ENCODE measurements at regions not wholly inside any gene's neighbourhood (a gene's known extent, or its start where the extent isn't known, plus 50 kb on each side); places are given as distances from the start of the nearest gene placed in this dataset.
"Not testable (repeated sequence)": the region's sequence is repeated elsewhere in the genome, so short reads cannot be mapped to it uniquely, and the experiment has no call there.

- H3K9me3 ChIP-seq (ENCODE audit: control insufficient read depth in 2 of 2, insufficient read depth in 1 of 2, low read length in 1 of 2); H3K4me1 ChIP-seq (ENCODE audit: control insufficient read depth in 2 of 2, insufficient read depth in 2 of 2, low read length in 2 of 2); H3K36me3 ChIP-seq (ENCODE audit: control insufficient read depth in 2 of 2, insufficient read depth in 2 of 2, low read length in 1 of 2); H3K4me3 ChIP-seq (ENCODE audit: low read length in 2 of 2); H3K27me3 ChIP-seq (ENCODE audit: control insufficient read depth in 2 of 2, insufficient read depth in 1 of 2, low read length in 1 of 2); DNase-seq (ENCODE audit: low read depth in 6 of 9, low spot score in 9 of 9); H3K27ac ChIP-seq (ENCODE audit: low read depth in 1 of 2, low read length in 1 of 2): not testable (repeated sequence)
- WGBS, result 89% methylated on average over 3 of the region's 3 CpGs
Observed at GRCh38 chr11:96488911-96489310, 99.1 kb downstream of the JRKL start.

GRCh38 chr11:96500440-96500839 lies 110.6 kb downstream of the JRKL start:
- Histone ChIP-seq H3K36me3 (ENCODE audit: control insufficient read depth in 2 of 2, insufficient read depth in 2 of 2, low read length in 1 of 2) (no peaks in the 10 kb centered on the region), H3K4me1 (ENCODE audit: control insufficient read depth in 2 of 2, insufficient read depth in 2 of 2, low read length in 2 of 2) (no peaks in the 10 kb centered on the region), H3K27ac (ENCODE audit: low read depth in 1 of 2, low read length in 1 of 2) (no peak overlapping the region), H3K4me3 (ENCODE audit: low read length in 2 of 2) (no peak overlapping the region), H3K9me3 (ENCODE audit: control insufficient read depth in 2 of 2, insufficient read depth in 1 of 2, low read length in 1 of 2) (peaks cover 0 to 9% of the 10 kb centered on the region in 2 donors), H3K27me3 (ENCODE audit: control insufficient read depth in 2 of 2, insufficient read depth in 1 of 2, low read length in 1 of 2) (no peaks in the 10 kb centered on the region)
- WGBS, result 86% methylated on average over 3 of the region's 3 CpGs
- DNase-seq (ENCODE audit: low read depth in 6 of 9, low spot score in 9 of 9), result no peak

- no peak for DNase-seq (ENCODE audit: low read depth in 6 of 9, low spot score in 9 of 9)
- H3K36me3 ChIP-seq (ENCODE audit: control insufficient read depth in 2 of 2, insufficient read depth in 2 of 2, low read length in 1 of 2), result no peaks in the 10 kb centered on the region
- H3K27ac ChIP-seq (ENCODE audit: low read depth in 1 of 2, low read length in 1 of 2), result no peak overlapping the region
- H3K4me1 ChIP-seq (ENCODE audit: control insufficient read depth in 2 of 2, insufficient read depth in 2 of 2, low read length in 2 of 2), result no peaks in the 10 kb centered on the region
- H3K27me3 ChIP-seq (ENCODE audit: control insufficient read depth in 2 of 2, insufficient read depth in 1 of 2, low read length in 1 of 2), result no peaks in the 10 kb centered on the region
- WGBS, result 98% methylated on average over 1 of the region's 1 CpG
- no peaks in the 10 kb centered on the region for H3K9me3 ChIP-seq (ENCODE audit: control insufficient read depth in 2 of 2, insufficient read depth in 1 of 2, low read length in 1 of 2)
- no peak overlapping the region for H3K4me3 ChIP-seq (ENCODE audit: low read length in 2 of 2)
Observed at GRCh38 chr11:96506041-96506440, 116.2 kb downstream of the JRKL start.

GRCh38 chr11:96506953-96507354 lies 117.1 kb downstream of the JRKL start:
- Histone ChIP-seq H3K4me1 (ENCODE audit: control insufficient read depth in 2 of 2, insufficient read depth in 2 of 2, low read length in 2 of 2) (no peaks in the 10 kb centered on the region), H3K9me3 (ENCODE audit: control insufficient read depth in 2 of 2, insufficient read depth in 1 of 2, low read length in 1 of 2) (no peaks in the 10 kb centered on the region), H3K27me3 (ENCODE audit: control insufficient read depth in 2 of 2, insufficient read depth in 1 of 2, low read length in 1 of 2) (no peaks in the 10 kb centered on the region), H3K27ac (ENCODE audit: low read depth in 1 of 2, low read length in 1 of 2) (no peak overlapping the region), H3K4me3 (ENCODE audit: low read length in 2 of 2) (no peak overlapping the region), H3K36me3 (ENCODE audit: control insufficient read depth in 2 of 2, insufficient read depth in 2 of 2, low read length in 1 of 2) (no peaks in the 10 kb centered on the region)
- DNase-seq (ENCODE audit: low read depth in 6 of 9, low spot score in 9 of 9), result no peak
- 95% methylated on average over 8 of the region's 8 CpGs for WGBS

- Histone ChIP-seq H3K36me3 (ENCODE audit: control insufficient read depth in 2 of 2, insufficient read depth in 2 of 2, low read length in 1 of 2) (no peaks in the 10 kb centered on the region), H3K4me3 (ENCODE audit: low read length in 2 of 2) (no peak overlapping the region), H3K27me3 (ENCODE audit: control insufficient read depth in 2 of 2, insufficient read depth in 1 of 2, low read length in 1 of 2) (no peaks in the 10 kb centered on the region), H3K4me1 (ENCODE audit: control insufficient read depth in 2 of 2, insufficient read depth in 2 of 2, low read length in 2 of 2) (no peaks in the 10 kb centered on the region), H3K9me3 (ENCODE audit: control insufficient read depth in 2 of 2, insufficient read depth in 1 of 2, low read length in 1 of 2) (no peaks in the 10 kb centered on the region), H3K27ac (ENCODE audit: low read depth in 1 of 2, low read length in 1 of 2) (no peak overlapping the region)
- over 99% methylated on average over 2 of the region's 2 CpGs for WGBS
- DNase-seq (ENCODE audit: low read depth in 6 of 9, low spot score in 9 of 9), result no peak
Observed at GRCh38 chr11:96508861-96509260, 119.0 kb downstream of the JRKL start.

- H3K36me3 ChIP-seq (ENCODE audit: control insufficient read depth in 2 of 2, insufficient read depth in 2 of 2, low read length in 1 of 2), result no peaks in the 10 kb centered on the region
- DNase-seq (ENCODE audit: low read depth in 6 of 9, low spot score in 9 of 9), result no peak
- no peak overlapping the region for H3K27ac ChIP-seq (ENCODE audit: low read depth in 1 of 2, low read length in 1 of 2)
- no peaks in the 10 kb centered on the region for H3K4me1 ChIP-seq (ENCODE audit: control insufficient read depth in 2 of 2, insufficient read depth in 2 of 2, low read length in 2 of 2)
- H3K9me3 ChIP-seq (ENCODE audit: control insufficient read depth in 2 of 2, insufficient read depth in 1 of 2, low read length in 1 of 2), result no peaks in the 10 kb centered on the region
- no peak overlapping the region for H3K4me3 ChIP-seq (ENCODE audit: low read length in 2 of 2)
- no peaks in the 10 kb centered on the region for H3K27me3 ChIP-seq (ENCODE audit: control insufficient read depth in 2 of 2, insufficient read depth in 1 of 2, low read length in 1 of 2)
Observed at GRCh38 chr11:96520939-96521338, 131.1 kb downstream of the JRKL start.

GRCh38 chr11:96523656-96524055 lies 133.8 kb downstream of the JRKL start:
- Histone ChIP-seq H3K36me3 (ENCODE audit: control insufficient read depth in 2 of 2, insufficient read depth in 2 of 2, low read length in 1 of 2) (no peaks in the 10 kb centered on the region), H3K27me3 (ENCODE audit: control insufficient read depth in 2 of 2, insufficient read depth in 1 of 2, low read length in 1 of 2) (no peaks in the 10 kb centered on the region), H3K4me1 (ENCODE audit: control insufficient read depth in 2 of 2, insufficient read depth in 2 of 2, low read length in 2 of 2) (no peaks in the 10 kb centered on the region), H3K9me3 (ENCODE audit: control insufficient read depth in 2 of 2, insufficient read depth in 1 of 2, low read length in 1 of 2) (no peaks in the 10 kb centered on the region), H3K4me3 (ENCODE audit: low read length in 2 of 2) (no peak overlapping the region), H3K27ac (ENCODE audit: low read depth in 1 of 2, low read length in 1 of 2) (no peak overlapping the region)
- no peak for DNase-seq (ENCODE audit: low read depth in 6 of 9, low spot score in 9 of 9)
- 92% methylated on average over 2 of the region's 2 CpGs for WGBS

- WGBS, result 90% methylated on average over 1 of the region's 1 CpG
- no peak for DNase-seq (ENCODE audit: low read depth in 6 of 9, low spot score in 9 of 9)
- no peak overlapping the region for H3K27ac ChIP-seq (ENCODE audit: low read depth in 1 of 2, low read length in 1 of 2)
- H3K4me1 ChIP-seq (ENCODE audit: control insufficient read depth in 2 of 2, insufficient read depth in 2 of 2, low read length in 2 of 2), result no peaks in the 10 kb centered on the region
- H3K36me3 ChIP-seq (ENCODE audit: control insufficient read depth in 2 of 2, insufficient read depth in 2 of 2, low read length in 1 of 2), result no peaks in the 10 kb centered on the region
- no peaks in the 10 kb centered on the region for H3K27me3 ChIP-seq (ENCODE audit: control insufficient read depth in 2 of 2, insufficient read depth in 1 of 2, low read length in 1 of 2)
- H3K4me3 ChIP-seq (ENCODE audit: low read length in 2 of 2), result no peak overlapping the region
- H3K9me3 ChIP-seq (ENCODE audit: control insufficient read depth in 2 of 2, insufficient read depth in 1 of 2, low read length in 1 of 2), result no peaks in the 10 kb centered on the region
Observed at GRCh38 chr11:96524475-96524874, 134.7 kb downstream of the JRKL start.

- no peak overlapping the region for H3K27ac ChIP-seq (ENCODE audit: low read depth in 1 of 2, low read length in 1 of 2)
- H3K4me1 ChIP-seq (ENCODE audit: control insufficient read depth in 2 of 2, insufficient read depth in 2 of 2, low read length in 2 of 2), result no peaks in the 10 kb centered on the region
- 46% methylated on average over 1 of the region's 1 CpG for WGBS
- H3K9me3 ChIP-seq (ENCODE audit: control insufficient read depth in 2 of 2, insufficient read depth in 1 of 2, low read length in 1 of 2), result no peaks in the 10 kb centered on the region
- no peaks in the 10 kb centered on the region for H3K36me3 ChIP-seq (ENCODE audit: control insufficient read depth in 2 of 2, insufficient read depth in 2 of 2, low read length in 1 of 2)
- no peak for DNase-seq (ENCODE audit: low read depth in 6 of 9, low spot score in 9 of 9)
- no peak overlapping the region for H3K4me3 ChIP-seq (ENCODE audit: low read length in 2 of 2)
- H3K27me3 ChIP-seq (ENCODE audit: control insufficient read depth in 2 of 2, insufficient read depth in 1 of 2, low read length in 1 of 2), result no peaks in the 10 kb centered on the region
Observed at GRCh38 chr11:96530473-96530872, 140.7 kb downstream of the JRKL start.

GRCh38 chr11:96538104-96538503 lies 148.3 kb downstream of the JRKL start:
- H3K4me1 ChIP-seq (ENCODE audit: control insufficient read depth in 2 of 2, insufficient read depth in 2 of 2, low read length in 2 of 2), result no peaks in the 10 kb centered on the region
- no peak for DNase-seq (ENCODE audit: low read depth in 6 of 9, low spot score in 9 of 9)
- no peaks in the 10 kb centered on the region for H3K9me3 ChIP-seq (ENCODE audit: control insufficient read depth in 2 of 2, insufficient read depth in 1 of 2, low read length in 1 of 2)
- WGBS, result 80% methylated on average over 4 of the region's 4 CpGs
- H3K4me3 ChIP-seq (ENCODE audit: low read length in 2 of 2), result no peak overlapping the region
- no peaks in the 10 kb centered on the region for H3K36me3 ChIP-seq (ENCODE audit: control insufficient read depth in 2 of 2, insufficient read depth in 2 of 2, low read length in 1 of 2)
- no peak overlapping the region for H3K27ac ChIP-seq (ENCODE audit: low read depth in 1 of 2, low read length in 1 of 2)
- no peaks in the 10 kb centered on the region for H3K27me3 ChIP-seq (ENCODE audit: control insufficient read depth in 2 of 2, insufficient read depth in 1 of 2, low read length in 1 of 2)
